Left ventricle myocardium superior (tissue), 1 donor: ENCODE measurements at regions not wholly inside any gene's neighbourhood (a gene's known extent, or its start where the extent isn't known, plus 50 kb on each side); places are given as distances from the start of the nearest gene placed in this dataset.

Experiments
- ATAC-seq: fragments of 200-7000 bp; cut with Tn5 transposase; one replicate; pipeline ENCODE4 v1.9.1; 2020; ENCODE audit warnings: mild to moderate bottlenecking, moderate library complexity
- DNase-seq: peaks from one replicate; pipeline ENCODE4 v3.0.0-alpha.2; 2020
- intact Hi-C: fragments of 100-400 bp; cut with micrococcal nuclease; formaldehyde crosslinking; loops from one replicate; pipeline ENCODE4 v1.11.0; 2022
- donor health status: DM: no; HTN: yes; CAD: no; lungs with severe emphysema.

DNA sequence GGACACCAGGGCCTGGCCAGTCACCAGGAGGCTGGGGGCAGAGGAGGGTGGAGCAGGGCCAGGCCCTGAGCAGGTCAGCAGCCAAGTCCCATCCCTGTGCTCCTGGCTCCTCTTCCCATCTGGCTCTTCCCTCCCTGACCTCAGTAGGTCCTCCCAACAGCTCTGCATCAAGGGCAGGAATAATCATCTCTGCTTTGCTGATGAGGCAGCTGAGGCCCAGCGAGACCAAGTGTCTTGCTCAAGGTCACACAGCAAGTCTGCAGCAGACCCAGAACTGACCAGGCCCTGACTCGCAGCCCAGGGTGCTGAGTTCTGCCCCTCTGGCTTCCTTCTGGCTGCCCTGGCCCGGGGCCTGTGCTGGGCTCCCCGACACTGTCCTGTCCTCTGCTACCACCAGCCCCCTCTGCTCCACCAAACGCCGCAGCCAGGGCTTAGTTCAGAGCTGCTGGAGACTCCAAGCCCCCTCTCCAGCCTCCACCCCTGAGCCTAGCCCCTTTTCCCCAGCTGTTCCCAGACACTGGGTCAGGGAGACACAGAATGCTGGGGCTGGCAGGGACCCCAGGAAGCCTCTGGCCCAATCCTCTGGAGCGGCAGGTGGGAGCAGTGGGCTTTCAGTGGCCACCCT is 224.9 kb downstream of the PTPRU start:
- intact Hi-C loops = no loop called here
- ATAC-seq = no peak
- no peak for DNase-seq

DNA sequence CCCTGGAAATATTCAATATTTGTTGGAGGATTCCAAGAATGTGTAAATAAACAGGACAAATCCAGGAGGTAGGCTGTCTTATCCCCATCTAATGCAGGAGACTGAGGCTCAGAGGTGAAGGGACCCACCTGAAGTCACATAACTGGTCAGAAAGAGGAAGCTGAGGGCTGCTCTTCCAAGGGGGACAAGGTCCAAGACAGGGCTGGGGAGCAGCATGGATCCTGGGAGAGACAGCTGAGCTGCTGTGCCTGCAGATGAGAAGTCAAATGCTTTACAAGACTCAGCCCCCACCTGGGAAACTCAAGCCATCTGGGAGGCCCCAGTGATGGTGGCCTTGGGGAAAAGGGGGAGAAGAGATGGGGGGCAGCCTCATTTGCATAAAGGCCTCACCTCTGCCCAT is 224.4 kb downstream of the PTPRU start:
- intact Hi-C loops = no loop called here
- DNase-seq = no peak
- no peak for ATAC-seq

DNA sequence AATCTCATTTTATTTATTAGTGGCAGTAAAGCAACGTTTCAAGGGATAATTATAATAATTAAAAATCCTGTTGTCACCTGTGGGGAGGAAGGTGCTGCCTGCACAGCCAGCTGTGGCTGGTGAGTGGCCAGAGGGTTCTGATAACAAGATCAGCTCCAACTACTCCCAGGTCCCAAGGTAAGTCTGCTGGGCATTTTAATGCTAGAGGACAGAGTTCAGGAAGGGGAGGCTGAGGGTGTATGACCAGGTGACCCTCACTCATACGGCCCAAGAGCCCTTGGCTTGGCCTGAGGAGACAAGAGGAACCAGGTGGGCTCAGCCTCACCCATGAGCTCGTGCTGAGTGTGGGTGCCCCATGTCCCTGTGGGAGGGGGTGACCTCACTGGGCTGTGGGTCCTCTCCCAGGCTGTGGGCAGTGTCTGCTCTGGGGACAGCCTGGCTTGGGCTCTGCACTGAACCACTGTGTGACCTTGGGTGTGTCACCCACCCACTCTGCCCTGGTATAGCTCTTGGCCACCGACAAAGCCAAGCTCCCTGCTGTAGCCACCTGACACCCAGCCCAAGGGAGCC is 223.8 kb downstream of the PTPRU start:
- DNase-seq (no peak), ATAC-seq (no peak)
- intact Hi-C loops = no loop called here

DNA sequence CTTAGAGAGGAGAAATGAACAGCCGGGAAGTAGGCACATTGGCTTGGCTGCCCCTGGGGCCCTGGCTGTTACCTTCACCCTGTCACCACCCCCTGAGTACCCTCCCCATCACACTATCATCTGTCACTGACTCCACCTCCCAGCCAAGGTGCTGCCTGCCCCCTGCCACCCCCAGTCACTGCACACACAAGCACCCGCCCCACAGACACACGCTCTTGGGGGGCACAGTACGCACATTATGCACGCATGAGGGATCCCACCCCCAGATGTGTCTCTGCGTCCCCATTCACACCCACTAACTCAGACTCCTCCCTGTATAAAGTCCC is 223.3 kb downstream of the PTPRU start:
- intact Hi-C loops = no loop called here
- ATAC-seq (no peak), DNase-seq (no peak)

DNA sequence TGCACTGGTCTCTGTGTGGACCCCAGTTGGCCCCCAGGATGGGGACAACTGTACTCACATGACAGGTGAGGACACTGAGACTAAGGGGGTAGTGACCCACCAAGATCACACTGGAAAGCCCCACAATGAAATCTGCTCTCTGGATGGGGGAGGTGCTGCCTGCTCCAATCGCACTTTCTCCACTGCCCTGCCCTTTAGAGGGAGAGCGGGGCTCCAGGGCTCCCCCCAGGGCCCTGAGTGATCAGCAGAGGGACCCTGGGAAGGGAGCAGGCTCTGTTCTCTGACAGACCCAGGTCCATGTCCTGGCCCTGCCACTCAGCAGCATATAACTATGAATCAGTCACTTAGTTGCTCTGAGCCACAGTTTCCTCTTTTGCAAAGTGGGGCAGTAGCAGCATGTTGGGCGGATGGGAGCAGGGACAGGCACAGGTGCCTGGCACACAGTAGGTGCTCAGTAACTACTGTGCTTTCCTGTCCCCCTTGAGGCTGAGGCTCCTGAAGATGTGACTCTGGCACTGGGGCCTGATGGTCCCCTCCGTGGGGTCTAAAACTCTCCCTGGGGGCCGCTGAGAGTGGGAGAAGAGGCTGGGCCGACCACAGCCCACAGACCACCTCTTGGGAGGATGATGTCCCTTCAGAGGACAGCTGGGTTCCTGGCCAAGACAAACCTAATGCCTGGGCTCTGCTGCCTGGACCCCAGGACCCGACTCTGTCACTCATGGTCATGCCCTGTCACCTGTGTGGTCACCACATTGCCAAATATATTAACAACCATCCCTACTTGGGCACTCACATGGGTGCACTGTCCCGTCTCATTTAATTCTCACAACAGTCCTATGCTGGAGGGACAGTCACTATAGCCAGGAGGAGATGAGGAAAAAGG is 222.7 kb downstream of the PTPRU start:
- intact Hi-C loops = no loop called here
- ATAC-seq (no peak), DNase-seq (no peak)

DNA sequence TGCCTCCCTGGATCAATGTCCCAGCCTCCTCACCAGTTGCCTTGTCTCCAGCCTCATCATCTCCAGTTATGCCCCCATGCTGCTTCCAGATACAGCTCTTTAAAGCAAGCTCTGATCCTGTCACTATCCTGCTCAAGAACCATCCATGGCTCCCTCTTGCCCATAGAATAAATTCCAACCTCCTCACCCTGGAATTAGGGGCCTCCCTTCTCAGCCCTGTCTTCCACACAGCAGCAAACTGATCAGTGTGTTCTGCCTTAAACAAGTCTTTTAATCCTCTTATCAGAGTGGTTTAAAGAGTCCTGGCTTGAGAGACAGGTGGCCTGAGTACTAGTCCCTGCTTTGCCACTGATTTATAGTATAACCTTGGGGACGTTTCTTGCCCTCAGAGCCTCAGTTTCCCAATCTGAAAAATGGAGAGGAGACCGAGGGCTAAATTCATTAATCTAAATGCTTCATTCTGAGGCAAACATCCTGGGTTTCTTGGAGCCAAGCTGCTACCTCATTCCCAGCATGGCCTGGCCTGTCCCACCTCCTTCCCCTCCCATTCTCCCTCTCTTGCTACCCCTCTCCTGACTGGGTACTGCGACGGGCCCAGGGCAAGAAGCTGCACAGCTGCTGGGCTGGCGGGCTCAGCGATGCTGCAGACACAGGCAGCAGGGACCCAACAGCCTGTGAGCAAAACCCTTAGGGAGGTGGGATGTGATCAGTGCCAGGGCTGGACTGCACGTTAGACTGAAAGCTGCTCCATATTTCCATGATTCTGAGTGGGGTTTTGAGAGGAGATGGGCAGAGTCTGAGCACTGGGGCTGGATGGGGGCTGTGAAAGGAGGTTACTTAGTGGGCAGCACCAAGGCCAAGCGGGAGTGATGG is 221.4 kb downstream of the PTPRU start:
- intact Hi-C loops = no loop called here
- DNase-seq (no peak), ATAC-seq (no peak)

DNA sequence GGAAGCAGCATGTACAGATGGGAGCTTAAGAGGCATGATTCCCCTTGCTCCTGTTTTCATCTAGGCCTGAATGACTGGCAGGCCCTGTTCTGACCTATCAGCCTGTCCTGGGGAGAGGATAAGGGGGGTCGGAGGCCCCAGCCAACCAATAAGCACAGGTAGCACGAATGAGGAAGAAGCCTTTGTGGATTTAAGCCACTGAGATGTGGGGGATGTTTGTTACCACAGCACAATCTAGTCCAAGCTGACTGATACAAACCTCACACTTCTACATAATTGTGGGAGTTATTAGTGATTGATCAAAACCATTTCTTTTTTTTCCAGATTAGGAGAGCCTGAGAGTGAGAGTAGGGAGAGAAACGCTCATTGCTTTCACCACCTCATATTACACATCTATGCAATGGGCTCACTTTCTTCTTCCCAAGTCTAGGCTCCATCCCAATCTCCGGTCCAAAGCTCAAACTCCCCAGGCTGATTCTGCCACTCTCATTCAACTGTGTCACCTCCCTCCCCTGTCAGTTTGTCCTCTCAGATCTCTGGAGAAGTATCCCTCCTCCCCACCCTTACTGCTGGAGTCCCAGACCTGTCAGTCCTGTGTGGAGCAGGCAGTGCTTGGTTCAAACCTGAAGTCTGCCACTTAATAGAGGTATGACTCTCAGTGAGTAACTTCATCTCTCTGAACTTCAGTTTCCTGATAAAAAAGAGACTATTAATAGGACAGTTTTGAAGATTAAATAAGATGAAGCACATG is 220.5 kb downstream of the PTPRU start:
- intact Hi-C loops = no loop called here
- no peak for ATAC-seq
- no peak for DNase-seq

DNA sequence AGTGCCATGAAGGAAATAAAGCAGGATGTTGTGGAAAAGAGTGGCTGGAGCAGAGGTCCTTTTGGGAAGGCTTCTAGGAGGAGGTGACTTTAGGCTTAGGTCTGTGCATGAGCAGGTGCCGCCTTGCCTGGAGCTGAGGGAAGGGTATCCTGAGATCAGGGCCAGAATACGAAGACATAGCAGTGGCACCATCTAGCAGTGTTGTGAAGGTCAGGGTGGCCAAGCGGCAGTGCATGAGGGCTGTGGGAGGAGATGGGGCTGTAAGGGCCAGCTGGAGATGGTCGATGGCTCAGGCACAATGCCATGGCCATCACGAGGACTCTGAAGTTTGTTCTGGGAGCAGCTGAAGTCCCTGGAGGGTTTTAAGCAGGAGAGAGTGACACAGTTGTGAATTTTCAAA is 219.5 kb downstream of the PTPRU start:
- DNase-seq (no peak), ATAC-seq (no peak)
- intact Hi-C loops = no loop called here

DNA sequence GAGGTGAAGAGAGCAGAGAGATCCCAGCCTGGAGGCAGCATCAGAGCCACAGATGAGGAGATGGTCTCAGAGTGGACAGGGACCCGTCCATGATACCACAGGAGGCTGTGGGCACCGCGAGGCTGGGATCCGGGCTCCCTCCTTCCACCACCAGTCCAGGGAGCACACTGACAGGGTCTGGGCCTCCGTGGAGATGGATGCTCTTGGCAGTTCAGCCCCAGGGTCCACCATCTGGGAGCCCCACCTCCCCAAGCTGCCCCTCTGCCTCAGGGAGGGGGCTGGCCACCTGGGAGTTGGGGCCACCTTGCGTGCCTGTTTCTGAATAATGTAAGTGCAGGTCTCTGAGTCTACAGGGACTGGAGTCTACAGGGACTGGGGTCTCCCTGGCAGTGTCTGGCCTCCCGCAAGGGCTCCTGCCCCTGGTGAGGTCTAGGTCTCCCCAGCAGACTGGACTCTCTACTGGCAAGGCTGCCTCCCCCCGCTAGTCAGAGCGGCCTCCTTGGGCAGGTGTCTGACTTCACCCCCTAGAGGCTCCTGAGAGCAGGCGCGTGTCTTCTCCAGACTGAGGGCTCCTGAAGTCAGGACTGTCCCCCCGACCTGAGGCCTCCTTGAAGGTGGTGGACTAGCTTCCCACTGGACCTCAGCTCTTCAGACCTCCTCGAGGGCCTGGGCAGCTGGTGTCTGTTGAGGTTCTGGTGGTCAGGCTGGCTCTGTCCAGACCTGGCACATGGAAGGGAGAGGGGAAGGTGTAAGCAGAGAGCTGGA is 218.5 kb downstream of the PTPRU start:
- DNase-seq (no peak), ATAC-seq (no peak)
- intact Hi-C loops = no loop called here

DNA sequence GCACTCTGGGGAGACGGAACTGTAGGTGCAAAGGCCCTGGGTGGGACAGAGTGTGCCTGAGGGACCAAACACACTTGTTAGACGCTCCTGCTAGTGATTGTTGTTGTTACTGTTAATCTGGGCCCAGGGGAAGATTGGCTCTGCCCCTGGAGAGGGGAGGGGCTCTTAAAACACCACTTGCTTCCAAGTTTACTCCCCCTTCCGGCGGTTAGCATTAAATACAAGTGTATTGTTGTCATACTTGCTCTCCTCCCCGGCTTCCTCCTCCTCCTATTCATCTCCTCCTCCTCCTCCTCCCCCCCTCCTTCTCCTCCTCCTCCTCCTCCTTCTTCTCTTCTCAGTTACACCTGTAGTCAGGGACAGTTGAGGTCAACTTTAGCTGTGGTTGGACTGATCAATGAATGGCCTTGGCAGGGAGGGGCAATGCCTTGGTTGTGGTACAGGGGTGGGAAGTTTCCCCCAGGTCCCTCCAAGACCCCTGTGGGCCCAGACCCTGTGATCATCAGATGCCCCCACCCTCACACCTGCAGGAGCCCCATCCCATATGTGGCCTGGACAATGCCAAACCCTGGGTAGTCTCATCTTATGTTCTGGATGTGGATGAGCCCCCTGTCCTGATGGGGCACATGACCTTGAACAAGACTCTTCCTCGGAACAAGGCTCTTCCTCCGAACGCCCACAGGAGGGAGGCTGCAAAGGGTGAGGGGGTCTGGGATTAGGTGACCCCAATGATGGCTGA is 217.3 kb downstream of the PTPRU start:
- peak; percentile 66 for ATAC-seq
- intact Hi-C loops = no loop called here
- no peak for DNase-seq

DNA sequence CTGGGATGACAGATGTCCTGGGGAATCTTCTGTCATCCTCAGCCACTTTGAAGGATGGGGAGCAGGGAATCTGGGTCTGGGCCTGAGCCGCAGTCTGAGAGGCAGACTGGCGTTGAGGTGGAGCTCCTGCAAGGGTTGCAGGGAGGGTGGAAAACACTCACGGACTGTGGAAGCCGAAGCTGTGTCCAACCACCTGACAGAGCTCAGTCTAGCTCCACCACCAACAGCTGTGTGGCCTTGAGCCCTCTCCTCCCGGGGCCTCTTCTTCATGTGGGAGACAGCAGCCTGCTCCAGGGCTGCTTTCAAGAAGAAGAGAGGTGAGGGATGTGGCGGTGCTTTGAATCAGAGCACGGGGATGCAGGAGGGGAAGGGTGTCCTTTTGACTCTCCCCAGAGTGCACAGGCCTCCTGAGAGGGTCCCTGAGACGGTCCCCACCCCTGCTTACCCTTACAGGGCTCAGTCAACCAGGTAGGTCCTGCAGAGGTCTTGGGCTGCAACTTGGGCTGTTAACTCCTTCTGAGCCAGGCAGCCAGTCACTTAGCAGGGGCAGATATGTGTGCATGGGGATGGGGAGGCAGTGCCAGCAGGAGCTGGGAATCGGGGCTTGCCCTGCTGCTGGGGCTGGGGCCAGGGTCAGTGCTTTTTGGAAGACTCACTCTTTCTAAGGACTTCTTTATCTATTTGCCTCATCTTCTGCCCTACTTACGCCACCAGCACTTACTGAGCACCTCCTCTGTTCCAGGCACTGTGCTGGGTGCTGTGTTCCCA is 216.3 kb downstream of the PTPRU start:
- no peak for DNase-seq
- no peak for ATAC-seq
- intact Hi-C loops = no loop called here

DNA sequence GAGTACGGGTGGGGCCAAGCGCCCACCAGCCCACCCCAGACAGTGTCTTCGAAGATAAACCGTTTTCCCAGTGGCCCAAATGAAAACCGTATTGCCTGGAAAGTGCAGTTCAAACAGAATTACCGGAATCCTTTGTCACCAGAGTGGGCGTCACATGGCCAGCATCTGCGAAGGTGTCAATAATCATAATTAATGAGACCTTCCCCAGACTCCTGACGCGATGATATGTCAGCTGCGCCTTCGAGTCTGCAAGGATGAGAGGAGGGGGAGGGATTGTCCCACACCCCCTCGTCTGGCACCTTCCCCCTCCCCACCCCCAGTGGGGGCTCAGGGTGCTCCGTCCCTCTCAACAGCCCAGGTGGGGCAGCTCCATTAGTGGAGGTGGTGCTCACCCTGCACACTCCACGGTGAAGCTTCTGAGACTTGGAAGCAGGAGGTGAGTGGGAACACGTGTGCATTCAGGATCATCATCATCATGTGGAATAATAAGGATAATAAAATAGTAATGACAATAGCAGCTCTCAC is 215.1 kb downstream of the PTPRU start:
- DNase-seq (no peak), ATAC-seq (no peak)
- intact Hi-C loops = no loop called here

DNA sequence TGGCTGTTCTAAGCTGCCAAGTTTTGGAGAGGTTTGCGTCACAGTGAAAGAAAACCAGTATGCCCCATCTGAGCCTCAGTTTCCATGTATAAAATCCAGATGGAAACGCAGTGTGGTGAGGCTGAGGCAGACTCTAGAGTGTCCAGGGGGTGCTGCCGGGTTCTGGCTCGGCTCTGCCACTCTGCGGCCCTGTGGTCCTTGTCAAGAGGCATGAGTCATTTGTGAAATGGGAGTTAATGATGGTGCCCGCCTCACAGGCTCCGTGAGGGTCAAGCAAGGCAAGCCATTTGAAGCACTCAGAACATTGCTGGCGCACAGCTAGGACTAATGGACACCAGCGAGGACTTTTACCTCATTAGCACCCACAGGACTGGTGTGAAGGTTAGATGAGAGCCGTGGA is 214.3 kb downstream of the PTPRU start:
- ATAC-seq (no peak), DNase-seq (no peak)
- intact Hi-C loops = no loop called here

DNA sequence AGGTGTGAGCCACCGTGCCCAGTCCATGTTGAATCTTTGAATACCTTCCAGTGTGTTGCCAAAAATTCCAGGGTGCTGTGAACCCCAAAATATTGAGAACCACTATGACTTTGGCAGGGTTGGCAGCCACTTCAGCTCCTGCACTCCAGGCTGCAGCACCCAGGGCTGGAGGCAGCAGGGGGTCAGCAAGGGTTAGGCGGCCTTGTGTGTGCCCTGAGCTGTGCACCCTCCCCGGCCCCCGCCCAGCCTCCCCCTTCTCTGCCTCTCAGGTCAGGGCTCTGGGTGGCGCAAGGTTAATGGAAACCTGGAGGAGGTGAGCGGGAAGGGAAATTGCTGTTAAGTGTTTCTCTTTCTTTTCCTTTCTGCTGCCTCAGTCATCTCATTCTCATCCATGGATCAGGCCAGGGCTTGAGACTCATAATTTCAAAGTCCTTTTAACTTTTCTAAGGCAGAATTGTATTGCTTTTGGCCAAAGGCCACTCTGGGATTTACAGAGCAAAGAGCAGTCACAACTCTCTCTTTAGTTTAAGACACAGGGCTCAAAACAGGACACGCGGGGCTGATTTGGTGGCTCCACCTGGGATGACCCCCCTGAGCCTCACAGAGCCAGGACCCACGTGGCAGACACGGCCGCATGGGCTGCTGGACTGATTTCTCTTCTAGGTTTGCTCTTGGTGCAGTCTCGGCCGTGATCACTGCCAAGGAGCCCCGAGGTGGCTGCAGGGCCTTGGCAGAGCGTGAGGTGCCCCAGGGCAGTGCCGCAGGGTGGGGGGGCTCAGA is 212.3 kb downstream of the PTPRU start:
- ATAC-seq = no peak
- intact Hi-C loops = no loop called here
- no peak for DNase-seq

DNA sequence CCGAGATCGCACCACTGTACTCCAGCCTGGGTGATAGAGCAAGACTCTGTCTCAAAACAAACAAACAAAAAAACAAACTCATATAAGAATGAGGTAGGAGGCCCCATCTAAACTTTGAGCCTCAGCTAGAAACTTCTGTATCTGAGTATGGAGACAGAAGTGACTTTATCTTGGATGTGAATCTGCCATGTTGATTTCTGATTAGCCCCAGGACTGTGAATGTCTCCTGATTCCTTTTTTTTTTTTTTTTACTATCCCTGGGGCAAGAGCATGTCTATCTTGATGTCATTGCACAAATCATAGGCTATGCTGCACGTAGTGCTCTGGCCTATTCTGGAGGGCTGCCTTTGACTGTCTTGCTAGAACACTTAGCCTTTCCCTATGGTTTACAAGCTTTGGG is 211.0 kb downstream of the PTPRU start:
- DNase-seq = no peak
- intact Hi-C loops = no loop called here
- ATAC-seq = no peak
